NB4 (cell line): ENCODE measurements at regions not wholly inside any gene's neighbourhood (a gene's known extent, or its start where the extent isn't known, plus 50 kb on each side); places are given as distances from the start of the nearest gene placed in this dataset.

Source experiments
- POLR2A ChIP-seq: IDR thresholded peaks from 2 replicates; pipeline ENCODE4 v1.6.1; 2011; ENCODE audit warnings: mild to moderate bottlenecking; ENCODE audit not compliant: insufficient read length; ENCODE audit errors: extremely low read depth
- TF ChIP-seq, protein P1 (sequence below): IDR thresholded peaks from one replicate; pipeline ENCODE4 v1.5.1; 2012; ENCODE audit warnings: low read depth, low read length
- TF ChIP-seq, protein P2 (sequence below): IDR thresholded peaks from 2 replicates; pipeline ENCODE4 v1.6.1; 2011; ENCODE audit warnings: low read depth, low read length

DNA sequence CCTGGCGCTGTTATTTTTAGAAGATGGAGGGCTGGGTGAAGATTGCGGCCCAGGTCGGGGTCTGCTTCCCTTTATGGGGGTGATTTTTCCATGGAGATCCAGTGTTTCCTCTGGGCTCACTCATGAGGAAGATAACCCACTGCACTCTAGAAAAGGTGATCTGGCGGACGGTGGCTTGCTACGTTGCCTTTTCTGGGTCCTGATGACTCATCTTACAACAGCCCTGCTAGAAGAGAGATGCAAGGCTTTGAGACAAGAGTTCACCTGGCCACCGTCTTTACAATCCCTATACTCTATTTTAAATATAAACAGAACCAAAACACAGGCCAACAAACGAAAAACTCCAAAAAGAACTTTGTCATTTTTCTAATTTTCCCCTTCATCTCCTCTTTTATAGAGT lies 182.1 kb upstream of the EXOC2 start:
- no peak for TF ChIP-seq POLR2A
- TF ChIP-seq, protein P1, sequence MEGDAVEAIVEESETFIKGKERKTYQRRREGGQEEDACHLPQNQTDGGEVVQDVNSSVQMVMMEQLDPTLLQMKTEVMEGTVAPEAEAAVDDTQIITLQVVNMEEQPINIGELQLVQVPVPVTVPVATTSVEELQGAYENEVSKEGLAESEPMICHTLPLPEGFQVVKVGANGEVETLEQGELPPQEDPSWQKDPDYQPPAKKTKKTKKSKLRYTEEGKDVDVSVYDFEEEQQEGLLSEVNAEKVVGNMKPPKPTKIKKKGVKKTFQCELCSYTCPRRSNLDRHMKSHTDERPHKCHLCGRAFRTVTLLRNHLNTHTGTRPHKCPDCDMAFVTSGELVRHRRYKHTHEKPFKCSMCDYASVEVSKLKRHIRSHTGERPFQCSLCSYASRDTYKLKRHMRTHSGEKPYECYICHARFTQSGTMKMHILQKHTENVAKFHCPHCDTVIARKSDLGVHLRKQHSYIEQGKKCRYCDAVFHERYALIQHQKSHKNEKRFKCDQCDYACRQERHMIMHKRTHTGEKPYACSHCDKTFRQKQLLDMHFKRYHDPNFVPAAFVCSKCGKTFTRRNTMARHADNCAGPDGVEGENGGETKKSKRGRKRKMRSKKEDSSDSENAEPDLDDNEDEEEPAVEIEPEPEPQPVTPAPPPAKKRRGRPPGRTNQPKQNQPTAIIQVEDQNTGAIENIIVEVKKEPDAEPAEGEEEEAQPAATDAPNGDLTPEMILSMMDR, result no peak
- TF ChIP-seq, protein P2, sequence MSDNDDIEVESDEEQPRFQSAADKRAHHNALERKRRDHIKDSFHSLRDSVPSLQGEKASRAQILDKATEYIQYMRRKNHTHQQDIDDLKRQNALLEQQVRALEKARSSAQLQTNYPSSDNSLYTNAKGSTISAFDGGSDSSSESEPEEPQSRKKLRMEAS, result no peak
